ENCODE measurements at regions not wholly inside any gene's neighbourhood (a gene's known extent, or its start where the extent isn't known, plus 50 kb on each side); places are given as distances from the start of the nearest gene placed in this dataset.

GRCh38 chr14:53285064-53285463 is 131.9 kb upstream of the DDHD1 start:
- no peak for DNase-seq
- TF ChIP-seq, protein P1, sequence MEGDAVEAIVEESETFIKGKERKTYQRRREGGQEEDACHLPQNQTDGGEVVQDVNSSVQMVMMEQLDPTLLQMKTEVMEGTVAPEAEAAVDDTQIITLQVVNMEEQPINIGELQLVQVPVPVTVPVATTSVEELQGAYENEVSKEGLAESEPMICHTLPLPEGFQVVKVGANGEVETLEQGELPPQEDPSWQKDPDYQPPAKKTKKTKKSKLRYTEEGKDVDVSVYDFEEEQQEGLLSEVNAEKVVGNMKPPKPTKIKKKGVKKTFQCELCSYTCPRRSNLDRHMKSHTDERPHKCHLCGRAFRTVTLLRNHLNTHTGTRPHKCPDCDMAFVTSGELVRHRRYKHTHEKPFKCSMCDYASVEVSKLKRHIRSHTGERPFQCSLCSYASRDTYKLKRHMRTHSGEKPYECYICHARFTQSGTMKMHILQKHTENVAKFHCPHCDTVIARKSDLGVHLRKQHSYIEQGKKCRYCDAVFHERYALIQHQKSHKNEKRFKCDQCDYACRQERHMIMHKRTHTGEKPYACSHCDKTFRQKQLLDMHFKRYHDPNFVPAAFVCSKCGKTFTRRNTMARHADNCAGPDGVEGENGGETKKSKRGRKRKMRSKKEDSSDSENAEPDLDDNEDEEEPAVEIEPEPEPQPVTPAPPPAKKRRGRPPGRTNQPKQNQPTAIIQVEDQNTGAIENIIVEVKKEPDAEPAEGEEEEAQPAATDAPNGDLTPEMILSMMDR (IDR thresholded peaks at IDR 0.05): no peak
- no peaks in the 10 kb centered on the region for H3K27me3 ChIP-seq
- no peaks in the 10 kb centered on the region for H3K36me3 ChIP-seq
- H3K4me3 ChIP-seq: no peak overlapping the region
- no peak overlapping the region for H3K27ac ChIP-seq
- H3K4me1 ChIP-seq: no peaks in the 10 kb centered on the region
- intact Hi-C loops (cut with DNase I): no loop called here
- 91 to 94% methylated on average over 4 of the region's 4 CpGs for WGBS, 2 donors
- peaks cover 0 to 11% (median 0%) of the 10 kb centered on the region in 4 donors for H3K9me3 ChIP-seq

- Histone ChIP-seq H3K36me3 (no peaks in the 10 kb centered on the region), H3K27ac (peak overlapping the region in 1 of 4 donors; percentile 18), H3K4me3 (no peak overlapping the region), H3K27me3 (no peaks in the 10 kb centered on the region), H3K4me1 (peaks cover 0 to 10% (median 3%) of the 10 kb centered on the region in 4 donors), H3K9me3 (peaks cover 0 to 11% (median 0%) of the 10 kb centered on the region in 4 donors)
- 89 to 90% methylated on average over 12 of the region's 12 CpGs for WGBS, 2 donors
- TF ChIP-seq POLR2AphosphoS5 (IDR thresholded peaks at IDR 0.05) (peak in 2 of 4 donors; percentile 44), POLR2A (IDR thresholded peaks at IDR 0.05) (no peak)
- DNase-seq: no peak
- intact Hi-C loops (cut with DNase I): no loop called here
Observed at GRCh38 chr14:53278602-53279506, 125.7 kb upstream of the DDHD1 start.

- no peak for DNase-seq
- H3K36me3 ChIP-seq: no peaks in the 10 kb centered on the region
- no peaks in the 10 kb centered on the region for H3K9me3 ChIP-seq
- H3K27ac ChIP-seq: no peak overlapping the region
- intact Hi-C loops (cut with DNase I): no loop called here
- H3K27me3 ChIP-seq: no peaks in the 10 kb centered on the region
- 83 to 87% methylated on average over 6 of the region's 6 CpGs for WGBS, 2 donors
- H3K4me1 ChIP-seq: peaks cover 0 to 4% (median under 1%) of the 10 kb centered on the region in 4 donors
- no peak for TF ChIP-seq POLR2A (IDR thresholded peaks at IDR 0.05)
- no peak for TF ChIP-seq POLR2AphosphoS5 (IDR thresholded peaks at IDR 0.05)
- TF ChIP-seq EP300 (IDR thresholded peaks at IDR 0.05): no peak
- no peak overlapping the region for H3K4me3 ChIP-seq
Observed at GRCh38 chr14:53273671-53274072, 120.5 kb upstream of the DDHD1 start.

- no peaks in the 10 kb centered on the region for H3K36me3 ChIP-seq
- intact Hi-C loops (cut with DNase I): no loop called here
- 92 to 93% methylated on average over 4 of the region's 4 CpGs for WGBS, 2 donors
- TF ChIP-seq, protein P1 (IDR thresholded peaks at IDR 0.05): no peak
- TF ChIP-seq POLR2A (IDR thresholded peaks at IDR 0.05): no peak
- TF ChIP-seq POLR2AphosphoS5 (IDR thresholded peaks at IDR 0.05): no peak
- TF ChIP-seq EP300 (IDR thresholded peaks at IDR 0.05): no peak
- H3K27me3 ChIP-seq: no peaks in the 10 kb centered on the region
- no peak overlapping the region for H3K27ac ChIP-seq
- no peak overlapping the region for H3K4me3 ChIP-seq
- DNase-seq: no peak
- H3K4me1 ChIP-seq: no peaks in the 10 kb centered on the region
- H3K9me3 ChIP-seq: peaks cover 0 to 4% (median 0%) of the 10 kb centered on the region in 4 donors
Observed at GRCh38 chr14:53265025-53265424, 111.9 kb upstream of the DDHD1 start.

DNA sequence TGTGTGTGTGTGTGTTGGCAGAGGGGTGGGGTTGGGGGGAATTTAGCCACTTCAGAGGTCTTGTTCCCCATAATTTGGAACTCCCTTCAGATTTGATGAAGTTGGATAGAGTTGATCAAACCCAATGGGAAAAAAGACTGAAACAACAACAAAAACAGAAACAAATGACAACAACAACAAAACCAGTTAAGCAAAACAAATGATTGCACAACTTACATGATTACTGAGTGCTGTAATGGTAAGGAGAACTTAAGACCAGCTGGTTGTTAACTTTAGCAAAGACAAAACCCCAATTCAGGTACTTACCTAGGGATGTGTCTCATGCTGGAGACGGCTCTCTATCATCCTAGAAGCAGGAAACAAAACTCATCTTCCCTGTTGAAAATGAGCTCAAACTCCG is 107.8 kb upstream of the DDHD1 start:
- 84 to 89% methylated on average over 2 of the region's 2 CpGs for WGBS, 2 donors
- Histone ChIP-seq H3K4me3 (no peak overlapping the region), H3K9me3 (peaks cover 0 to 4% (median 0%) of the 10 kb centered on the region in 4 donors), H3K27me3 (no peaks in the 10 kb centered on the region), H3K4me1 (no peaks in the 10 kb centered on the region), H3K36me3 (no peaks in the 10 kb centered on the region), H3K27ac (no peak overlapping the region)
- no peak for DNase-seq
- TF ChIP-seq POLR2A (IDR thresholded peaks at IDR 0.05) (no peak), POLR2AphosphoS5 (IDR thresholded peaks at IDR 0.05) (no peak)
- TF ChIP-seq, protein P1 (IDR thresholded peaks at IDR 0.05): no peak
- intact Hi-C loops (cut with DNase I): no loop called here
